SK-N-MC (cell line): ENCODE measurements at regions not wholly inside any gene's neighbourhood (a gene's known extent, or its start where the extent isn't known, plus 50 kb on each side); places are given as distances from the start of the nearest gene placed in this dataset.

Source experiments
- EZH2 ChIP-seq: fragments of 200-600 bp; sonication (generic); IDR thresholded peaks from one replicate; pipeline ENCODE4 v1.6.1; 2017; ENCODE audit warnings: antibody characterized with exemption
- POLR2AphosphoS5 ChIP-seq: IDR thresholded peaks from 2 replicates; pipeline ENCODE4 v1.6.1; 2012; ENCODE audit warnings: mild to moderate bottlenecking, low read depth, low read length, borderline replicate concordance

- TF ChIP-seq EZH2: no peak
- TF ChIP-seq POLR2AphosphoS5: no peak
These were observed 970.3 kb upstream of the ARRDC3 start for GRCh38 chr5:92353107-92354030.
